ENCODE measurements at regions not wholly inside any gene's neighbourhood (a gene's known extent, or its start where the extent isn't known, plus 50 kb on each side); places are given as distances from the start of the nearest gene placed in this dataset.

- POLR2A ChIA-PET (ENCODE audit: low non-redundant PET), result no interaction called here
- TF ChIP-seq CTCF (conservative IDR thresholded peaks at IDR 0.05; ENCODE audit: low read depth), result no peak
- no peak for DNase-seq (ENCODE audit: low spot score)
- CTCF ChIA-PET, result no interaction called here
- no peak overlapping the region for H3K27ac ChIP-seq
Measured at GRCh38 chr4:127203562-127204200, 429.1 kb upstream of the INTU start.

- no peak for TF ChIP-seq CTCF (conservative IDR thresholded peaks at IDR 0.05; ENCODE audit: low read depth)
- ChIA-PET POLR2A (ENCODE audit: low non-redundant PET) (no interaction called here), CTCF (no interaction called here)
- no peak overlapping the region for H3K27ac ChIP-seq
- no peak for DNase-seq (ENCODE audit: low spot score)
Measured at GRCh38 chr4:127204322-127204721, 428.4 kb upstream of the INTU start.

- H3K27ac ChIP-seq, result no peak overlapping the region
- no peak for TF ChIP-seq CTCF (conservative IDR thresholded peaks at IDR 0.05; ENCODE audit: low read depth)
- ChIA-PET POLR2A (ENCODE audit: low non-redundant PET) (no interaction called here), CTCF (no interaction called here)
- no peak for DNase-seq (ENCODE audit: low spot score)
Measured at GRCh38 chr4:127209580-127210095, 423.1 kb upstream of the INTU start.

GRCh38 chr4:127210893-127211649 is 421.7 kb upstream of the INTU start:
- POLR2A ChIA-PET (ENCODE audit: low non-redundant PET), result no interaction called here
- H3K27ac ChIP-seq, result no peak overlapping the region
- CTCF ChIA-PET, result no interaction called here
- DNase-seq (ENCODE audit: low spot score), result no peak
- TF ChIP-seq CTCF (conservative IDR thresholded peaks at IDR 0.05; ENCODE audit: low read depth), result no peak

GRCh38 chr4:127211650-127212560 is 420.9 kb upstream of the INTU start:
- TF ChIP-seq CTCF (conservative IDR thresholded peaks at IDR 0.05; ENCODE audit: low read depth), result no peak
- ChIA-PET CTCF (interaction anchor here (0.6 kb wide), 1 partner anchor 1898 kb away, joined by 3 read pairs; no protein-coding TSS in a partner anchor), POLR2A (ENCODE audit: low non-redundant PET) (no interaction called here)
- no peak overlapping the region for H3K27ac ChIP-seq
- DNase-seq (ENCODE audit: low spot score), result no peak

GRCh38 chr4:127212701-127213100 is 420.1 kb upstream of the INTU start:
- no peak overlapping the region for H3K27ac ChIP-seq
- no peak for TF ChIP-seq CTCF (conservative IDR thresholded peaks at IDR 0.05; ENCODE audit: low read depth)
- DNase-seq (ENCODE audit: low spot score), result no peak
- ChIA-PET POLR2A (ENCODE audit: low non-redundant PET) (no interaction called here), CTCF (no interaction called here)

All from RWPE1 (cell line).